ENCODE measurements at regions not wholly inside any gene's neighbourhood (a gene's known extent, or its start where the extent isn't known, plus 50 kb on each side); places are given as distances from the start of the nearest gene placed in this dataset.

DNA sequence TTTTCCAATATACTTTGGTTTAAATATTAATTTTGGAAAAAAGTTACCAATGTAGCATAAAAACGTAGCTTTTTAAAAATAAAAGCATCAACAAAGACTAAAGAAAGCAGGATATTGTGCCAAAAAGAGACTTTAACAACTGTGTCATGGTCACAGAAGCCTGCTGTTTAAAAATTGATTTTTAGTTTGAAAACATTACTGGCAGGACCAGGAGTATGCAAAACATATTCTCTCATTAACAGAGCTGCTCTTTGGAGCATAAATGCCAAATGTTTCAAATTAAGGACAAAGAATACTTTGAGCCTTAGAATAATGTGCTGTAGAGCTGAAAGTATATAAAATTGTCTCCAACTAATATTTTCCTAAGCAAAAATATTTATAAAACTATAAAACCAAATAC is 279.0 kb downstream of the ARAP2 start:
- Histone ChIP-seq H3K4me3 (ENCODE audit: low read depth, low read length) (no peak overlapping the region), H3K27ac (no peak overlapping the region), H3K36me3 (ENCODE audit: control insufficient read depth, insufficient read depth, low read length) (no peaks in the 10 kb centered on the region), H3K4me1 (no peaks in the 10 kb centered on the region), H3K27me3 (ENCODE audit: control insufficient read depth, insufficient read depth, low read length) (no peaks in the 10 kb centered on the region), H3K4me2 (ENCODE audit: low read length) (no peak overlapping the region), H2AFZ (no peak overlapping the region), H3K9ac (no peak overlapping the region), H3K9me3 (ENCODE audit: control insufficient read depth, low read length) (no peaks in the 10 kb centered on the region), H3K79me2 (no peaks in the 10 kb centered on the region)
- TF ChIP-seq, protein P1, sequence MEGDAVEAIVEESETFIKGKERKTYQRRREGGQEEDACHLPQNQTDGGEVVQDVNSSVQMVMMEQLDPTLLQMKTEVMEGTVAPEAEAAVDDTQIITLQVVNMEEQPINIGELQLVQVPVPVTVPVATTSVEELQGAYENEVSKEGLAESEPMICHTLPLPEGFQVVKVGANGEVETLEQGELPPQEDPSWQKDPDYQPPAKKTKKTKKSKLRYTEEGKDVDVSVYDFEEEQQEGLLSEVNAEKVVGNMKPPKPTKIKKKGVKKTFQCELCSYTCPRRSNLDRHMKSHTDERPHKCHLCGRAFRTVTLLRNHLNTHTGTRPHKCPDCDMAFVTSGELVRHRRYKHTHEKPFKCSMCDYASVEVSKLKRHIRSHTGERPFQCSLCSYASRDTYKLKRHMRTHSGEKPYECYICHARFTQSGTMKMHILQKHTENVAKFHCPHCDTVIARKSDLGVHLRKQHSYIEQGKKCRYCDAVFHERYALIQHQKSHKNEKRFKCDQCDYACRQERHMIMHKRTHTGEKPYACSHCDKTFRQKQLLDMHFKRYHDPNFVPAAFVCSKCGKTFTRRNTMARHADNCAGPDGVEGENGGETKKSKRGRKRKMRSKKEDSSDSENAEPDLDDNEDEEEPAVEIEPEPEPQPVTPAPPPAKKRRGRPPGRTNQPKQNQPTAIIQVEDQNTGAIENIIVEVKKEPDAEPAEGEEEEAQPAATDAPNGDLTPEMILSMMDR (IDR thresholded peaks at IDR 0.05) = no peak

DNA sequence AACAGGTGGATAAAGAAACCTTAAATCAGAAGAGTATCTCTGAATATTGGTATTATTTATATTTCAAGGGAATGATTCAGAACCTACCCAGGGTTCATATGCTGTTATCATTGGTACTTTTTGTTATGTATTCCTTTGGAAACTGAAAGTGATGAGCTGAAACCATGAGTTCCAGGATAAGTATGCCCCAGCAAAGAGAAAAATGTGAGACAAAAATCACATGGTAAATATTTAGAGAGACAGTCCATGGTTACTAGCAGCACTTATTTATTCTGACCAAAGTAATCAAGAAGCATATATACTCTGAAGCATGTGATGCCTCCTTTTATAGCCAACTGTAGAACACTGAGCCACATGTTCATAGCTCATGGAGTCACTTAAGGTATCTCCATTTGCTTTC is 277.7 kb downstream of the ARAP2 start:
- Histone ChIP-seq H3K4me3 (ENCODE audit: low read depth, low read length) (no peak overlapping the region), H3K9ac (no peak overlapping the region), H3K4me1 (no peaks in the 10 kb centered on the region), H3K27ac (no peak overlapping the region), H3K4me2 (ENCODE audit: low read length) (no peak overlapping the region), H3K79me2 (no peaks in the 10 kb centered on the region), H2AFZ (no peak overlapping the region), H3K27me3 (ENCODE audit: control insufficient read depth, insufficient read depth, low read length) (no peaks in the 10 kb centered on the region), H3K36me3 (ENCODE audit: control insufficient read depth, insufficient read depth, low read length) (no peaks in the 10 kb centered on the region), H3K9me3 (ENCODE audit: control insufficient read depth, low read length) (no peaks in the 10 kb centered on the region)
- TF ChIP-seq, protein P1 (IDR thresholded peaks at IDR 0.05) = no peak

DNA sequence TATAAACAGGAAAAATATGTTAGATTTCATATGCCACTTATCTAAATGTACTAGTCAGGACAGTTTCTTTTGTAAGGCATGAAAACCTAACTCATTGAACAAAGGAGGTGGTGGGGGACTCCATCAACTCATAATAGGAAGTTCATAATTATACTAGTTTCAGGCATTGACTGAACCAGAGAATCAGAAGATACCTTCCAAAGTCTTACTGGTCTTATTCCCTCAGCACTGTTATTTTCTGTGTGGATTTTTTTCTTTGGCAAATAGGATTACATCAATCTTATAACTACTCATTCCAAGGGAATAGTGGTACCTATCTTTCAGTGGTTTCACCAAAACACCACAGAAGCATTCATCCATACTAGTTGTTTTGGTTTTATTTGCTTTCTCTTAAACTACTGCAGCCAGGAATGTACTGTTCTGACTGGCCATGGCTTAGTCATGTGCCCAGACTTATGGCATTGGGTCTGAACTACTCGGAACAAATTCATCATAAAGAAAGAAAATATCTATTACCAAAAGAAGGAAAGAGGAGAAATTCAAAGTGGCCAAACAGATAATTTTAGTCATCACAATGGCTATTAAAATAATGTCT is 273.9 kb downstream of the ARAP2 start:
- TF ChIP-seq, protein P1 (IDR thresholded peaks at IDR 0.05) = no peak
- H2AFZ ChIP-seq = no peak overlapping the region
- H3K27me3 ChIP-seq (ENCODE audit: control insufficient read depth, insufficient read depth, low read length) = no peaks in the 10 kb centered on the region
- H3K9me3 ChIP-seq (ENCODE audit: control insufficient read depth, low read length) = no peaks in the 10 kb centered on the region
- H3K27ac ChIP-seq = no peak overlapping the region
- no peaks in the 10 kb centered on the region for H3K79me2 ChIP-seq
- H3K4me1 ChIP-seq = no peaks in the 10 kb centered on the region
- no peaks in the 10 kb centered on the region for H3K36me3 ChIP-seq (ENCODE audit: control insufficient read depth, insufficient read depth, low read length)
- no peak overlapping the region for H3K4me2 ChIP-seq (ENCODE audit: low read length)
- no peak overlapping the region for H3K9ac ChIP-seq
- H3K4me3 ChIP-seq (ENCODE audit: low read depth, low read length) = no peak overlapping the region

DNA sequence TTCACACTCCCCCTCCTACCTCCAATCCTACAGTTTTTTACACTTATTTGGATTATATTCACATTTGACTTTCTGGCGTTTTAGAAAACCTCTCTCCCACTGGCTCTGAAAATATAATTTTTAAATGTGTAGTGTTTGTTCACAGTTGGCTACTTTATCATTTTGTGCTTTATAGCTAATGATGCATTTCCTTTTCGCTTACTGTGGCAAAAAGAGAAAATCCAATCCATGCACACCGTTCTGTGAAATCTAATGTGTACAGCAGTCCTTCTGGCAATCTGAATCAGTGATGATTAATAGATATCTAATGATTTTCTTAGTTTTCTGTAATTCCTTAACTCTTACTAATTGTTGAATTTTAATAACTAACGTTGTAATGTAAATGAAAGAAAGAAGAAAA is 271.5 kb downstream of the ARAP2 start:
- Histone ChIP-seq H3K79me2 (no peaks in the 10 kb centered on the region), H3K9me3 (ENCODE audit: control insufficient read depth, low read length) (no peaks in the 10 kb centered on the region), H3K36me3 (ENCODE audit: control insufficient read depth, insufficient read depth, low read length) (no peaks in the 10 kb centered on the region), H3K4me1 (no peaks in the 10 kb centered on the region), H3K9ac (no peak overlapping the region), H3K27ac (no peak overlapping the region), H3K27me3 (ENCODE audit: control insufficient read depth, insufficient read depth, low read length) (no peaks in the 10 kb centered on the region), H3K4me3 (ENCODE audit: low read depth, low read length) (no peak overlapping the region), H2AFZ (no peak overlapping the region), H3K4me2 (ENCODE audit: low read length) (no peak overlapping the region)
- TF ChIP-seq, protein P1 (IDR thresholded peaks at IDR 0.05) = no peak

DNA sequence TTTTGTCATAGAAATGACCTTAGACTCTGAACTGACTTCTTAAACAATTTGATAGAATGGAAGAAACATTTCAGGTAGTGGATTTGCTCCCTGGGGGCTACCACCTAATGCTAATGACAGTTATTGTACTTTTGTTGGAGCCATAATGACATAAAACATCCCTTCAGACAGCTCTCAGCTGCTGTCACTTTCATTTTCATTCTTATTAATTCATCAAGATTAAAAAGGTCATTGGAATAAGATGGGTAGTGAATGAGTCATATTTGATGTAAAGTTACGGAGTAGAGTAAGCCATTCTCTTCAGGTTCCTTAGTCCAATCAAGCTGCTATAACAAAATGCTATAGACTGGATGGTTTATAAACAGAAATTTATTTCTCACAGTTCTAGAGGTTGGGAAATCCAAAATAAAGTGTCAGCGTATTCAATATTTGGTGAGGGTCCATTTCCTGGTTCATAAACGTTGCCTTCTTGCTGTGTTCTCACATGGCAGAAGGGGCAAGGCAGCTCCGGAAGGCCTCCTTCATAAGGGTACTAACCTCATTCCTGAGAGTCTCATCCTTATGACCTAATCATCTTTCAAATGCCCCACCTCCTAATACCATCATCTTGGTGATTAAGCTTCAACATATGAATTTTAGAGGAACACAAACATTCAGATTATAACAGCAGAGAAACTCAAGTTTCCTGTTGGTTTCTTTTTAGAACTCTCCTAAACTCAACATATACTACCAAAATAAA is 268.5 kb downstream of the ARAP2 start:
- H3K79me2 ChIP-seq = no peaks in the 10 kb centered on the region
- no peak overlapping the region for H2AFZ ChIP-seq
- no peaks in the 10 kb centered on the region for H3K4me1 ChIP-seq
- no peak overlapping the region for H3K27ac ChIP-seq
- H3K36me3 ChIP-seq (ENCODE audit: control insufficient read depth, insufficient read depth, low read length) = no peaks in the 10 kb centered on the region
- no peaks in the 10 kb centered on the region for H3K27me3 ChIP-seq (ENCODE audit: control insufficient read depth, insufficient read depth, low read length)
- no peaks in the 10 kb centered on the region for H3K9me3 ChIP-seq (ENCODE audit: control insufficient read depth, low read length)
- no peak overlapping the region for H3K4me2 ChIP-seq (ENCODE audit: low read length)
- TF ChIP-seq, protein P1 (IDR thresholded peaks at IDR 0.05) = no peak
- no peak overlapping the region for H3K9ac ChIP-seq
- no peak overlapping the region for H3K4me3 ChIP-seq (ENCODE audit: low read depth, low read length)
